Upper lobe of right lung (tissue), 1 donor: ENCODE measurements at regions not wholly inside any gene's neighbourhood (a gene's known extent, or its start where the extent isn't known, plus 50 kb on each side); places are given as distances from the start of the nearest gene placed in this dataset.

ENCODE experiments used
- ATAC-seq: fragments of 200-7000 bp; cut with Tn5 transposase; one replicate; pipeline ENCODE4 v1.9.1; 2020; ENCODE audit warnings: mild to moderate bottlenecking, moderate library complexity
- DNase-seq: peaks from one replicate; pipeline ENCODE4 v3.0.0-alpha.2; 2020
- H3K27ac ChIP-seq: fragments of 200-600 bp; one replicate; pipeline ENCODE4 v1.8.0; 2022
- H3K27me3 ChIP-seq: fragments of 200-600 bp; one replicate; pipeline ENCODE4 v1.8.0; 2022; ENCODE audit warnings: mild to moderate bottlenecking
- H3K36me3 ChIP-seq: fragments of 200-600 bp; one replicate; pipeline ENCODE4 v1.8.0; 2022
- H3K4me1 ChIP-seq: fragments of 200-600 bp; one replicate; pipeline ENCODE4 v1.8.0; 2022
- H3K4me3 ChIP-seq: fragments of 200-600 bp; one replicate; pipeline ENCODE4 v1.8.0; 2022; ENCODE audit warnings: mild to moderate bottlenecking
- H3K9me3 ChIP-seq: fragments of 200-600 bp; one replicate; pipeline ENCODE4 v1.8.0; 2022
- intact Hi-C: fragments of 100-400 bp; cut with DNase I; formaldehyde crosslinking; loops from one replicate; pipeline ENCODE4 v1.11.0; 2022
- TF ChIP-seq, protein P1 (sequence below): fragments of 200-600 bp; IDR thresholded peaks from one replicate; pipeline ENCODE4 v1.8.0; 2022; ENCODE audit warnings: antibody characterized with exemption
- donor health status: DM: no; HTN: yes; CAD: no; lungs with severe emphysema.

DNA sequence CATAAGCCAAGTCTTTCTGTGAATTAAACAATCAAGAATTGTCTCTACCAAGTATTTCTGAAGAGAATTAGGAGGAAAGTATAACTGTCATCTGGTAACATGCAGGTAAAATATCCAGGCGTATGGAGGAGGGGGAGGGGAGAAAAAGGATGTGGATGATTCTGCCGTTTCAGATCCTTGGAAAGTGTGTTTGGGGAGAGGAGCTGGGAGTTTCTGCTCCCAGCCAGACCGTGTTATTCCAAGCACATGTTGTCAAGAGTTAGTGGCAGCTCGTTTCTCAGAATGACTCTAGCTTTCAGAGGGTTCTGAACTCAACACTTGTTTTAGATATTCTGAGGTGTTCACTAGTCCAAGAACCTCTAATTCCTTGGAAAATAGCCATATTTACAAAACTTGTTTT, 137.6 kb downstream of the FAM124B start:
- no peak overlapping the region for H3K27ac ChIP-seq
- TF ChIP-seq, protein P1, sequence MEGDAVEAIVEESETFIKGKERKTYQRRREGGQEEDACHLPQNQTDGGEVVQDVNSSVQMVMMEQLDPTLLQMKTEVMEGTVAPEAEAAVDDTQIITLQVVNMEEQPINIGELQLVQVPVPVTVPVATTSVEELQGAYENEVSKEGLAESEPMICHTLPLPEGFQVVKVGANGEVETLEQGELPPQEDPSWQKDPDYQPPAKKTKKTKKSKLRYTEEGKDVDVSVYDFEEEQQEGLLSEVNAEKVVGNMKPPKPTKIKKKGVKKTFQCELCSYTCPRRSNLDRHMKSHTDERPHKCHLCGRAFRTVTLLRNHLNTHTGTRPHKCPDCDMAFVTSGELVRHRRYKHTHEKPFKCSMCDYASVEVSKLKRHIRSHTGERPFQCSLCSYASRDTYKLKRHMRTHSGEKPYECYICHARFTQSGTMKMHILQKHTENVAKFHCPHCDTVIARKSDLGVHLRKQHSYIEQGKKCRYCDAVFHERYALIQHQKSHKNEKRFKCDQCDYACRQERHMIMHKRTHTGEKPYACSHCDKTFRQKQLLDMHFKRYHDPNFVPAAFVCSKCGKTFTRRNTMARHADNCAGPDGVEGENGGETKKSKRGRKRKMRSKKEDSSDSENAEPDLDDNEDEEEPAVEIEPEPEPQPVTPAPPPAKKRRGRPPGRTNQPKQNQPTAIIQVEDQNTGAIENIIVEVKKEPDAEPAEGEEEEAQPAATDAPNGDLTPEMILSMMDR: no peak

DNA sequence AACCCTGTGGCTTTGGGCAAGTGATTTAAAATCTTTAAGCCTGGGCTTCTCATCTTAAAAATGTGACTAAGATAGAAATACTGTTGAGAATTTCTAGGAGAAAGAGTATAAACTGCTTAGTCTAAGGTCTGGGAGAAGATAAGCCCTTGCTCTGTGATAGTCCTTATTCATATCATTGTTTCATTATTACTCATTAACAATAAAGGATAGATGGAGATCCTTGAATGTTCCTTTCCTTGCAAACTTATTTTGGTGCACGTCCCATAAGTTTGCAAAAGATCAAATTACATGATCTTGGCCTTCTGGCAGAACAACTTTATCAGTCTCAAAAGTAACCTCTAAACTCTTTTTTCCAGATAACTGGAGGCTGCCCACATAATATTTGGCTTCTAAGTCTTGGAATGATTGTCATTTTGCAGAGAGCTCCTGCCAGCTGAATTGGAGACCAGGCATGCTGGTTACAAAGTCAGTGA, 138.3 kb downstream of the FAM124B start:
- TF ChIP-seq, protein P1: no peak

More for the DNA sequence above, 137.6 kb downstream of the FAM124B start:
- Histone ChIP-seq H3K36me3 (no peaks in the 10 kb centered on the region), H3K4me3 (no peak overlapping the region), H3K4me1 (no peaks in the 10 kb centered on the region), H3K27me3 (no peaks in the 10 kb centered on the region), H3K9me3 (no peaks in the 10 kb centered on the region)
- ATAC-seq: no peak
- intact Hi-C loops: no loop called here
- DNase-seq: no peak

DNA sequence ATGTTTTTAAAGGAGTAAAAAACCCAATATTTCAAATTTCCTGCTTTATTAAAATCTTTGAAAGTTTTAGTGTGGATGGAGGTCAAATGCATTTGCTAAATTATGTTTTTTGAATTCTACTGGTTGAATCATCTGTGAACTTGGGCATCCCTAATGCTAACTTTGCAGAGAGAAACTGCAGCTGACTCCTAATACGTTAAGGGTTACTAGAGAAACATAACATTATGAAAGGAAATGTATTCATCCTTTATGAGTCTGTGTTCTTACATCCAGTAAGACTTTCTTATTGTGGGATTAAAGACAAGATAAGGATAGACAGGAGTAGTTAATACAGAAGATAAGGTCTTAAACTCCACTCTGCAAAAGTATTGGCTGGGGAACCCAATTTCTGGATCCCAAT, 140.6 kb downstream of the FAM124B start:
- H3K27me3 ChIP-seq: no peaks in the 10 kb centered on the region
- H3K36me3 ChIP-seq: no peaks in the 10 kb centered on the region
- TF ChIP-seq, protein P1: no peak
- DNase-seq (no peak), ATAC-seq (no peak)
- no peak overlapping the region for H3K4me3 ChIP-seq
- intact Hi-C loops: no loop called here
- H3K27ac ChIP-seq: no peak overlapping the region
- no peaks in the 10 kb centered on the region for H3K4me1 ChIP-seq
- no peaks in the 10 kb centered on the region for H3K9me3 ChIP-seq

More for the DNA sequence above, 138.3 kb downstream of the FAM124B start:
- no peaks in the 10 kb centered on the region for H3K4me1 ChIP-seq
- no peaks in the 10 kb centered on the region for H3K27me3 ChIP-seq
- ATAC-seq (no peak), DNase-seq (no peak)
- no peak overlapping the region for H3K27ac ChIP-seq
- no peaks in the 10 kb centered on the region for H3K36me3 ChIP-seq
- no peaks in the 10 kb centered on the region for H3K9me3 ChIP-seq
- no peak overlapping the region for H3K4me3 ChIP-seq
- intact Hi-C loops: no loop called here

DNA sequence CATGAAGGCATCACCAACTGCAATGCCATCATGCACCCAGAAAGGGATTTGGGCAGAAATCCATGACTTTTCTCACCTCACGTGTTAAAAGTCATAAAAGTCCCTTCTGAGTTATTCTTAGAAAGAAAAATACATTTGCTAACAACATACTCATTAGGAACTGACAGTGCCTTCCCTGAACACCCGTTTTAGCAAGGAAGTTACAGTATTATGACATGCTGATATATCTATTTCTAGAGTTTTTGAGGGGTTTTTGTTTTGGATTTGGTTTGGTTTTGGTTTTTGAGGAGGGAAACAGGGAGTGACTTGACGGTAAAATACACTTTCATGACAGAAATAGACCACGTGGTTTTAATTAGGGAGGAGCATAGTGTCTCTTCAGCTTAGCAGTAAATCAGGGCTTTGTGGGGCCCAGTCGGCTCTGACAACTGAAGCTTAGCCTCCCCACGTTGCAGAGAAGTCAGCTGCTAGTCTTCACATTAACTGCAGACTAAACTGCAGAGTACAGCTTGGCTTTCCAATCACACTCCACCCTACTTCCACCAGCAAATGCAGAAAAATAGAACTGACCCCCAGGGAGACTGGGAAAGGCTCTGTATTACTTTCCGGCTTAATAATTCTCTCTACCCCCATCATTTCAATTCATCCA, 141.4 kb downstream of the FAM124B start:
- DNase-seq: no peak
- TF ChIP-seq, protein P1: no peak
- Histone ChIP-seq H3K27ac (no peak overlapping the region), H3K36me3 (no peaks in the 10 kb centered on the region), H3K27me3 (no peaks in the 10 kb centered on the region), H3K4me1 (no peaks in the 10 kb centered on the region), H3K4me3 (no peak overlapping the region), H3K9me3 (no peaks in the 10 kb centered on the region)
- no peak for ATAC-seq
- intact Hi-C loops: no loop called here

DNA sequence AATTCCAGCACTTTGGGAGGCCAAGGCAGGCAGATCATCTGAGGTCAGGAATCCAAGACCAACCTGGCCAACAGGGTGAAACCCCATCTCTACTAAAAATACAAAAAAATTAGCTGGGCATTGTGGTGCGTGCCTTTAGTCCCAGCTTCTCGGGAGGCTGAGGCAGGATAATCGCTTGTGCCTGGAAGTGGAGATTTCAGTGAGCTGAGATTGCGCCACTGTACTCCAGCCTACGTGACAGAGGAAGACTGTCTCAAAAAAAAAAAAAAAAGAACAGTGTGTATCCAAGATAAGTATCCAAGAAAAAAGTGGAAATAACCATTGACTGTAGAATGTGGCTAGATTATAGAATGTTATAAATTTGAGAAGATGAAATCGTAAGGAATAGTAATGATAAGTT, 142.1 kb downstream of the FAM124B start:
- Histone ChIP-seq H3K4me1 (no peaks in the 10 kb centered on the region), H3K36me3 (no peaks in the 10 kb centered on the region), H3K27me3 (no peaks in the 10 kb centered on the region), H3K9me3 (no peaks in the 10 kb centered on the region), H3K27ac (no peak overlapping the region), H3K4me3 (no peak overlapping the region)
- TF ChIP-seq, protein P1: no peak
- intact Hi-C loops: no loop called here
- DNase-seq (no peak), ATAC-seq (no peak)

DNA sequence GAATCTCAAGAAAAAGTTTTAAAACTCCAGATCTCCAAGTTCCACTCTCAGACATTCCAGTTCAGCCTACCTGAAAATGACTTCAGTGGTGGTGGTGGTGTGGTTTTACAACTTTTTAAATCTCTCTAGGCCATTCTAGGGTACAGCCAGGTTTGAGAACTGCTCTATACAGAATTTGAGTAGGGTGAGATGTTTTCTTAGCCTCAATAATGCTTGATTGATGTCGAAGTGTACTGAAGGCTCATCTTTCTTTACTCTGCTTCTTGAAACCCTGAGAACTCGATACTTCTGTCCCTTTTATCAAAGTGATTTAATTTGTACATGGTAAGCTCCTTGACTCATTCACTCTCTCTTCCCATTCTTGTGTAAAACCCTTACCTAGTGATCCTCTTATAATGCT, 143.8 kb downstream of the FAM124B start:
- H3K27ac ChIP-seq: no peak overlapping the region
- no peak overlapping the region for H3K4me3 ChIP-seq
- TF ChIP-seq, protein P1: no peak
- H3K4me1 ChIP-seq: no peaks in the 10 kb centered on the region
- no peak for DNase-seq
- intact Hi-C loops: no loop called here
- ATAC-seq: no peak
- H3K27me3 ChIP-seq: no peaks in the 10 kb centered on the region
- no peaks in the 10 kb centered on the region for H3K9me3 ChIP-seq
- no peaks in the 10 kb centered on the region for H3K36me3 ChIP-seq
